NOMO-1 (cell line): ENCODE measurements at regions not wholly inside any gene's neighbourhood (a gene's known extent, or its start where the extent isn't known, plus 50 kb on each side); places are given as distances from the start of the nearest gene placed in this dataset.

ENCODE experiments used
- DNase-seq, 2 experiments: peaks; one replicate each; lab custom pipeline; 2025; ENCODE audit not compliant: unreplicated experiment in 2 of 2; lab: John Stamatoyannopoulos, UW

DNA sequence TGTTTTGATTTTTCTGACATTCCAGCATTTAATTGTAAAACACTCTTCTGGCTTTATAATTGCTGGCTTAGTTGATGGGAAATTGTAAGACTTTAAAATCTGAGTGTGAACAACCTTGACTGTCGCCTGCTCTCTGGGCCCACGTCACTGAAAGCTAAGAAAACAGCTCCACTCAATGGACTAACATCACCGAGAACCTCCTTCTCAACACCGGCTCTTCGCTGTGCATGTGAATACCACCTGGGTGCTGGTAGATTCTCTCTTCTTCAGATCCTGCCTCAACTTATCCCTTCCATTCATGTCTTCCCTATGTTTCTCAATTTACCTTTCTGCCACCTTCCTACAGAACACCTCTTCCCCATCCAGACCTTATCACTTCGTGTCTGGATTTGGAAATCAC is 523.1 kb upstream of the ID2 start:
- DNase-seq: no peak

DNA sequence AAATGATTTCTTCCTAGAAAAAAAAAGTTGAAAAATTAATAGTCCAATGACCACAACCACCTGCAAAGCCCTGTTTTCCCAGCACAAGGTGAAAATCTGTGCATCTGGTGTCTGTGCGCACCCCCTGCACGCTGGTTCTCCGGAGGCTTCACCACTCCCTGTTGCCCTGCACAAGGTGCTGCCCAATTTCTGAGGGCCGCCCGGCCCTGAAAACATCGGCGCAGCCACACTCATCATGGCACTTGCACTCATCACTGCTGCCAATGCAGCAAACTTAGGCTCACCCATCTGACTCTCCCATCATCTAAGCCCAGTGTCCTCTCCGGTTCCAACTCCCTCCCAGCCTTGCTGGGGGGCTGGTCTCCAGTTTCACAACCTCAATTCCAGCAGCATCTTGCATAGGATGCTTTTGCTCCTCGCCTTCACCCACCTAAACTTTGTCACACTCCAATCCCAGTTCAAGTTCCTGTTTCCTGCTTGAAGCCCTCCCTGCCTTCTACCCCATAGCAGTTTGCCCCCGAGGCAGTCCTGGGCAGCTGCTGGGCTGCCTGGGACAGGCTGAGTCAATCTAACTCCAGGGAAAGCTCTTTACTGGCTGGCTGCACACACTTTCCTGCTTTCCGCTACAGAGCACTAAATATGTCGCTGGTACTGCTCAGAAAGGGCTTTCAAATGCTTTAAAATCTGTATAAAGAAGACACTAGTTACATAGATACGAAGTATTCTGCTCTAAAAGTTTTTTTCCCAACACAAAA is 522.5 kb upstream of the ID2 start:
- no peak for DNase-seq

DNA sequence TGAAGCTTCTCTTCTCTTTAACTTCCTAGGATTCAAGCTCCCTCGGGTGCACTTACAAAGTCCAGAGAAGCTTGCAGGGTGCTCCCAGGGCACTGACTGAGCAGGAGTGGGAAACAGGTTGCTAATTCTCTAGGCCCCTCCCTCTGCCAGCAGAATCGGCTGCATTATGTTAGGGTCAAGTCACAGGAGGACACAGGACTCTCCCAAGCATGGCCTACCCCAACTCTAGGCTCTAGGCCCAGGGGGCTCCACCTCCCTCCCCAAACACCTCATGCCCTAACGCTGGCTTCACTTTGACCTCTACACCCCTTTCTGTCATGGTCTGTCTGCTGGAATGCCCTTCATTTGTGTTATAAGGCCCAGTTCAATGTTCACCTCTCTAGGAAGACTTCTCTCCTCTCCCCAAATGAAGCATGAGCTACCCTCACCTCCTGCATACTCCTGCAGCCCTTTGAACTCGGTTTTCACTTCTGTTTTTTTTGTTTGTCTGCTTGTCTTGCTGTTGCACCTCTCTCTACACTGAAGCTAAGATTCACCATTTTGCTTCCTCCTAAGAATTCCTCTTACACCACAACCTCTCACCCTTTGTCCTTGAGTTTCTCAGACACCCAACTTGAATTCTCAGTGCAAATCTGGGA is 521.8 kb upstream of the ID2 start:
- no peak for DNase-seq

DNA sequence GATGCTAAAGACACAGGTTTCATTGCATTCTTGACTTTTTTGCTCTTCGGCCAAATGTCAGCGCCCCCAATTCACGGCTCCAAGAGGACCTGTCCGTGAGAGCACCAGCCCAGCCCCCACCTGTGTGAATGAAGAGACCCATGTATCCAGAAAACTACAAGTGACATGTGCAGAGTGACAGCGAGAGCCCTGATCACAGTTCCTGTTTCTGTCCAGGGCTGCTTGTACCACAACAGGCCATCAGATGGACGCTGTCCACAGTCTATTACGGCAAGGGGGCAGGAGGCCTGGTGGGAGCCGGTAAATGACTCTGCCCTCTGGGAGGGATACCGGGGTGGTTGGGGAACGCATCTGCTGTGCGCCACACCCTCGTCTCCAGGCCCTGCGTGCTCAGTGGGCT is 520.9 kb upstream of the ID2 start:
- DNase-seq: no peak

DNA sequence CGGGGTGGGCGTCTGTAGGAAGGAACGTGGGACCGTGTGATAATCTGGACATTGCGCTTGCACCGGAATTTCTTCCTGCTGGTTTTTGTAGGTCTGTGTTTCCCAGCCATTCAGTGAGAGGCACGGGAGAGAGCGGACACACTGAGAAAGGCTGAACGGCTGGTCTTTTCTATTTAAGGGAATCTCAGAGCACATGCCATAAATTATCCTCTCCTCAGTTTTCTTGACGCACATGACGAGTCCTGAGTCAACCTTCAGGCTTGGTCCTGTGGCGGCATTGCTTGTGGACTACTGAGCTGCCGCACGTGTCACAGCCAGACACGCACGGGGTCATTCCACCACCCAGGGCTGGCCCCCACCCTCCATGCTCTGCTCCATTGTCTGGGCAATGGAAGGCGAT is 519.3 kb upstream of the ID2 start:
- DNase-seq: no peak

DNA sequence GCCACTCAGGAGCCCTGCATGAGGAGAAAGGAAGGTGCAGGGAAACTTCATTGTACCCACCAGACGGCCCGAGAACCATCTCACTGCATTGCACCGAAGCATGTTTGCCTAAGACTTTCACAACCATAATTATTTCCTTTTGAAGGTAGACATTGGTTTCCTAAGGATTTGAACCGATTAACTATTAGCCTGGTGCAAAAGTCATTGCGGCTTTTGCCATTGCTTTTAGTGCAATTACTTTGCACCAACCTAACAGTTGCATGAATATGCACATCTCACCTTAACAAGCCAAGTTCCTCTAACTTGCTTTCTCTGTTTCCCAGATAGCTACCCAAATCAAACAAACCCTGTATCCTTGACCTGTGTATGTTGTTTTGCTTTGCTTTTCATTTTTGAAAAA is 516.3 kb upstream of the ID2 start:
- DNase-seq: no peak

DNA sequence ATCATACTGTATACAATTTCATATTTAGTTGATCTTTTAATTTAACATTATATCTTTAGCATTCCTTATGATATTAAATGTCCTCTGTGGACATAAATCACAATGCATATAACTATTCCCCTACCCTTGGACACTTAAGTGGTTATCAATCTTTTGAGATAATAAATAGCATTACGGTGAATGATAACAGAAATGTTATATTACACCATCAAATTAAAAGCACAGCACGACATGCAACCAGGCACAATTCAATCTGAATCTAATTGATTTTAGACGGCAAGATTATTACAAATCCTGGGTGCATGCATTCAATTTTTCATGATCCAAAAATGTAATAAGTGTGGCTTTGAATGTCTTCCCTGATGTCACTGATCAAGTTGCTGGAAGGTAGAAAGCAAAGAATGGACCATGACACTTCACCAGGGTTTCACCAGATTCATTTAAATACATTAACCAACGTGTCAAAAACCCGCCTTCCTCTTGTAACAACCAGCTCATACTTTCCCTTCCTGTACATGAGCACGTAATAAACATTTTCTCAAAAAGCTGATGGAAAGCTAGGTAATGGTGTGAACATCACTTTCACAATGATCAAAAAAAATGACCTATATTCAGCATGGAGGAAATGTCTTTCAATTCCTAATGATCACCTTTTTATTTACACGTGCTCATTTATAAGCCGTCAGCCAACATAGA is 513.7 kb upstream of the ID2 start:
- no peak for DNase-seq

DNA sequence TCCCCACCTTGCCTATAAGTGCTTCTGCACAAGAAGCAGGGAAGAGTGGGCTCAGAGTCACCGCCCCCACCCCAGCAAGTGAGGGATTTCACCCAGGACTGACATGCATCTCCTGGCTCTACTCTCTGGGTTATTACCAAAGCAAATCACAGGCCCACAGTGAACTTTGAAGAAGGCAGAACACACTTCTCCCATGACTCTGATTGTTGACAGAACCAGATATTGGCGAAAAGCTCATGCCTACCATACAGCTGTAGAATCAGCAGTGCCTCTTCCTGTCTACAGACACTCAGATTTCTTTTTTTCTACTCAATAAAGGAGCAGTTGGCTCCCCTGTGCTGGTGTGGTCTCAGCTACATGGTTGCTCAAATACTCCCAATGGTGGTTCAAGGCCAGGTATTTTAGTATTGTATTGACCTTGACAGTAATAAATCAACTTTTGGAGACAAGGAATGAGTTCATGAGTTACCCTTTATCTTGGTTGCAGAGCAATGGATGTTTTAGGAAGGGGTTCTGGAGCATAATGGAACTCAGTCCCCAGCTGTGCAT is 512.9 kb upstream of the ID2 start:
- no peak for DNase-seq

DNA sequence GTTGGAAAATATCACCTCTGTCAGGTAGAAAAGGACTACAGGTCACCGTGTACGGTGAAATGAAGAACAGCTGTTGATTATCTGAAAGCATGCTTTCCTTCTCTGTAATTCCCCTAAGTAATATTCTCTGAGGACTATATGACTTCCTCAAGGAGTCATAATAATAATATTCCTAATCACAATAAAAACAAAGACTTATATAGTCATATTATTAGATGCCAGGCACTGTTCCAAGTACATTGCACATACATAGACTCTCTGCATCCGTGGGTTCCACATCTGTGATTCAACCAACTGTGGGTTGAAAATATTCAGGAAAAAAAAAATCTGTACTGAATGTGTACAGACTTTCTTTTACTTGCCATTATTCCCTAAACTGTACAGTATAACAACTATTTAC is 512.4 kb upstream of the ID2 start:
- DNase-seq: no peak

DNA sequence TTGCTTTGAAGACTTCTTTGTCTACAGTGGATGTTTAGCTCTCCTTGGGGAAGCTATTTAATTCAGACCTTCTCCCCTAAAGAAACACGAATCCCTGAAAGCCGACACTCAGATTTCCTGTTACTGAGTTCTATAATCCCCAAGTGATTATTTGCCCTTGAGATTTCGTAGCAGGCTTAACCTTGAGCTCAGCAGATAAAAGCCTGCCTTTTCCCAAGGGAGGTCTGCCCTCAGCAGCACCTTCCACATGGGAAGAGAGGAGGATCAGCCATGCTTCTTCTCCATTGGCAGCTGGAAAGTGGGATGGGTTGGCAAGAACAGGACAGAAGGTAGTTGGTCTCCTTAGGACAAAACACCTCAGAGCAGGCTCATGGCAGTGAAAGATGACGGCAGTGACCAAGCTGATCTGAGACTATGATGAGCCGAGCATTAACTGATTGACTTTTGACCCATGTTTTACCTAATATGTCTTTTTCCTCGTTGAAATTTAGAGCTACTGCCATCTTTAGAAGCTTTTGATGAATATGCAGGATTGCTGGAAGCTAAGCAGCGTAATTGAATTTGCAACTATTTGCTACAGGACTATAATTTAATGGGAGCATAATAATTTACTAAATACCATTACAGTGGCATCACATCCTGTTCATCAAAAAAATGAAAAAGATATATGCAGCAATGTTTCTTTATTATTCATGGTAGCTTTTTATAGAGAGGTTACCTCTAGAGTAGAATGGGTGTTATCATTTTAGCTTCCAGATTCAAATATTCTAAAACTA is 511.1 kb upstream of the ID2 start:
- DNase-seq: no peak

DNA sequence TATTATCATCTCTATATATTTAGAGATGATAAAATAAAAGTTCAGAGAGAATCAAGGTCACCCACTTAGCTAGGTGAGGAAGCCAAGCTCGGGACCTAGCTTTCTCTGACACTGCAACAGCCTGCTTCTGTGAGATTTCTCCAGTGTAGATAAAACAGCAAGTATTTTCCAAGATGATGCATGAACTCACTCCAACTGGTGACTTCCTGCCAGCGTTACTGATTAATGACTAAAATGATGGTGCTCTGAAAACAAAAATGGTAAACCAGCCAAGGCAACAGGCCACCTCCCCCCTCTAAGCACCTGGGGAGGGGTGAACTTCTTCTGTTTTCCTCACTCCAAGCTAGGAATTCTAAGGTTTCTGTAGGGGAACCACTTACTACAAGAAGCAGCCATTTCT is 510.2 kb upstream of the ID2 start:
- DNase-seq: no peak

DNA sequence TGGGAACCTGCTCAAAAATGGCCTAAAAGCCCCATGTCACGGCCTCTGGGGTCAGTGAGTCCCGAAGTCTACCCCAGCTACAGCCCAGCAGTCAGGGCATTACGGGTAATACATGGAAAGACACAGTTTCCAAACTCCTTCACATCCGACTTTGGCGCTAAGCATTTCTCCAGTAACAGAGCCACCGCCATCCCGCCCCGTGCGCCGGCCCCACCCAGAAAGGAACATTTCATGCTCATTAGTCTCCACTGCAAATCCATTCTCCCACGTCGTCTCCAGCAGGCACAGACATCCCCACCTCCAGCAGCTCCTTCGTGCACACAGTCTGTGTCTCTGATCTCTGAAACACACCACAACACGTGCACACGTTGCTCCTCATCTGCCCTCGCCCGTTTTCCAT is 509.2 kb upstream of the ID2 start:
- DNase-seq: no peak

DNA sequence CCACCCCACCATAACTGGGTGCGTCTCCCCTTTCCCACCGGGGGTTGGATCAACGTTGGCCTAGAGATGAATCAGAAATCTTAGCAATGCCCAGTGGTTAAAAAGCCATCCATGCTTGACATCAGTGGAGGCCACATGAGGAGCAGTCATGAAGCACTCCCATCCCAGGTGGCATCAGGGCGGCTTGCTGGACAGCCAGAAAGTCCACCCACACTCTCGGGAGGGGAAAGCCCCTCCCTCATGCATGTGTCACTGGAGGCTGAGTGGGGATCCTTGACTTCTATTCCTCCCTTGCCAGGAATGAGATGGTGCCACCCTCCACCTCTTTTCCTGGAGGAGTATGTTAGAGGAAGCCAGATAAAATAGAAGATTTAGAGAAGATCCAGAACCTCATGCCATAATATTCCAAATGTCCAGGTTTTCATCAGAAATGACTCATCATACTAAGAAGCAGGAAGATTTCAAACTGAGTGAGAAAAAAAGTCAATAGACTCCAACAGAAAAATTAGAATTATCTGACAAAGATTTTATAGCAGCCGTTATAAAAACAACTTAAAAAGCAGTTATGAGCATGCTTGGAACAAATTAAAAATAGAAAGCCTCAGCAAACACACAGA is 507.1 kb upstream of the ID2 start:
- no peak for DNase-seq

DNA sequence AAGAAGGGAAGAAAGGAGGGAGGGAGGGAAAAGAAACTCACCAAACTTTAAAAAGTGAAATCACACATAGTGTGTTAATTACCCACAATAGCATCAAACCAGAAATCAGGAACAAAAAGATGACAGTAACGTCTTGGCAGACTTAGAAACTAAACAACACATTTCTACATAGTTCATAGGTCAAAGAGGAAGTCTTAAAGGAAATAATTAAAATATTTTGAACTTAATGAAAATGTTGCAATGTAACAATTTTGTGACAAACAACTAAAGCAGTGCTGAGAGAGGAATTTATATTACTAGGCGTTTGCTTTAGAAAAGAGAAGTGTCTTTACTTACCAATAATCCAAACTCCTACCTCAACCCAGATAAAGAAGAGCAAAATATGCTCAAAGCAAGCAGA is 505.0 kb upstream of the ID2 start:
- peak; percentile 41 to 88 for DNase-seq

DNA sequence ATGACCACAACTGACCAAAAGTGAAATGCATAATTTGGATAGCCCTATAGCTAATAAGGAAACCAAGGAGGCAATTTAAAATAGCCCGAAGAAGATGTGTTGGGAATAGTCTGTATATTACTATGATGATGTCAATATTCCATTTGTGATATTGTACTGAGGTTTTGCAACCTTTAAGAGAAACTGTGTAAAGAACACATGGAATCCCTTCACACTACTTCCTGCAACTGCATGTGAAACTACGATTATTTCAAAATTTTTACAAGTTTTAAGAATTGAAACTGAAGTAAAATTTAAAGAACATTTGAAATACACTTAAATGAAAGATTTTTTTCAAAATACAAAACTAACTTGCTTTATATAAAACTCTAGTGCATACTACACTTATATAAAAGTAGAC is 504.3 kb upstream of the ID2 start:
- peak in 1 of 2 experiments; percentile 60 for DNase-seq

DNA sequence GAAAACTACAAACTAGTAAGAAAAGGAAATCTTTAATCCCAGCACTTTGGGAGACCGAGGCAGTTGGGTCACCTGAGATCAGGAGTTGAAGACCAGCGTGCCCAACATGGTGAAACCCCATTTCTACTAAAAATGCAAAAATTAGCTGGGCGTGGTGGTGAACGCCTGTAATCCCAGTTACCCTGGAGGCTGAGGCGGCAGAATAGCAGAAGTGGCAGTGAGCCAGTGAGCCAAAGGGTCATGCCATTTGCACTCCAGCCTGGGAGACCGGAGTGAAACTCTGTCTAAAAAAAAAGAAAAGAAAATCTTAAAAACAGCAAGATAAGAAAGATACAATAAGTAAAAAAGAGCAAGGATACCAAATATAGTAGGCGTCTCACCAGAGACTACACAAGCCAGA is 502.9 kb upstream of the ID2 start:
- DNase-seq: no peak

DNA sequence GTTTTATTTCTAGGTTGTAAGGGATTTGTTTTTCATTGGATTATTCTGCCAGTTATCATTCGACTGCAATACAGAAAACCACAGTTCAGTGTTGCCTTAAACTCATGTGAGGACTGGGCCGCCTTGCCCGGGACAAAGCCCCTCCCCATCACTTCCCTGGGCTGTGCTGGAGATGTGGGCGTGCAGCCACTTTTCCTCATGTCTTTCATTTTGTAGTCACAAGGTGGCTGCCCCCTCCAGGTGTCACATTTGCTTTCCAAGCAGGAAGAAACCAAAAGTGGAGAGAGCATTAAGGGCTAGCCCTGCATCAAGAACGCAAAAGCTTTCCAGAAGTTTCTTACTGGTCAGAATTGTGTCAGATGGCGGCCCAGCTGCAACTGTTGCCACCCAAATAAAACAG is 492.5 kb upstream of the ID2 start:
- no peak for DNase-seq

DNA sequence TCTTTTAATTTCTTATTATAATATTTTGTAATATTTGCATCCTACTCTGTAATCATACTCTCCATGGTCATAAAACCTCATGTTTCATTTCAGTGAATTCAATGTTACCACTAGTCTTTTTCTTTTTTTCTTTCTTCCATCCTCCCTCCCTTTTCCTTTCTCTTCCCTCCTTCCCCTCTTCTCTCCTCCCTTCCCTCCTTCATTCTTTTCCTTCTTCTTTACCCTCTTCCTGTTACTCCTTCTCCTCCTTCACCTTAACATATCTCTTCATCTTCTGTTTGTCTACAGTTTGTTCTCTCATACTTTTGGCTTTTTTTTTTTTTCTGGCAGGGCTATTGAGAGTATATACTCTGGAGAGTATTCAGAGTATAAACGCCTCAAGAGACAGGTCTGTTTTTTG is 491.6 kb upstream of the ID2 start:
- no peak for DNase-seq

DNA sequence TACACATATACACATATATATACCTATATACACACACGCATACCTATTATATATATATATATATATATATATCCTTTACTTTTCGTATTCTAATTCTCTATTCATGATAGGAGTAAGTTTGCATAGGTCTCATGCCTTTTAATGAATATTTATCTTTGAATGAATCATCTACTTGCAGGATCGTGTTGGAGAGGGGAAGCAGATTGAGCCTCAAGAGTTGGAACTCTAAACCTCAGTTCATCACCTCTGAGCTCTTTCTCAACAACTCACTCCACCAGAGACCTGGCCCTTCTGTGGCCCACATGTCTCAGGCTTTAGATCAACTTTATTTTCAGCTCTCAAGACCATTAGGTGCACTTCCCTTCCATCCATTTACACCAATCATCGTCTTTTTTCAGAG is 490.4 kb upstream of the ID2 start:
- no peak for DNase-seq

DNA sequence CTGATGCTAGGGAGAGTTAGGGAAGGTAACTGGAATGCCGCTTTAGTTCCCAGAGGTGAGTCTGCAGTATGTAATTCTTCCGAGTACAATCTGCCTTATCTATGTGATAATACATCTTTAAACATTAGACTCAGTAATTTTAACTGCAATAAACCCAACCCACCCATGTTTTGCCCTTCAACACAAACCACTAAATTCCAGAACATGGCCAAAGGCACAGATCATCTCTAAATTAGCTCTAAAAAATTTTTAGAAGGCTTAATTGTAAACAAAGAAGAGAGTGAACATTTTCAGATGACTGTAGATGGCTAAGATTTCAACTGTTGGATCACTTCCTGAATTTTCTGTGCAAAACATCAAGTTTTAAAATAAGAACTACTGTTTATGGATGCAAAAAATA is 488.7 kb upstream of the ID2 start:
- peak in 1 of 2 experiments; percentile 26 for DNase-seq
